ENCODE measurements at regions not wholly inside any gene's neighbourhood (a gene's known extent, or its start where the extent isn't known, plus 50 kb on each side); places are given as distances from the start of the nearest gene placed in this dataset.

DNA sequence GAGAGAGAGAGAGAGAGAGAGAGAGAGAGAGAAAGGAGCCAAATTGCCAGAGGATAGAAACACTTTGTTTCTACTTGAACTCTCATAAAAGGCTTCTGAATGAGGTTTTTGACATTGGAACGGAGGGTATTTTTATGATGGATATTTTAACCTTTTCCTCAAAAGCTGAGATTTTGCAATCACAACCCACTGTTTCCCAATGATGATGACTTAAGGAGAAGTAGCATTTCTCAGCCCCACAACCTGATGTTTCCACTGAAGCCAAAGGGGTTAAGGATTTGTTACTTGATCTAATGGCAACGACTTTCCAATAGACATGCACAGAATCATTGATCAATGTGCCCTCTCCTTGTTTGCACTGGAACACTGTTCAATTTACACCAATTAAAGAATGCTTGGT, 67.1 kb upstream of the POU3F3 start:
- no peak for DNase-seq (ENCODE audit: low spot score)
- H3K36me3 ChIP-seq (ENCODE audit: insufficient read depth), result no peaks in the 10 kb centered on the region
- H3K4me1 ChIP-seq (ENCODE audit: insufficient read depth), result peaks cover 11% of the 10 kb centered on the region
- Mint-ChIP-seq H3K4me3 (no peak overlapping the region), H3K27ac (no peak overlapping the region), H3K36me3 (ENCODE audit: low read depth) (no peaks in the 10 kb centered on the region), H3K9me3 (no peaks in the 10 kb centered on the region), H3K27me3 (ENCODE audit: insufficient read depth, low read depth, poor library complexity) (peaks cover 7% of the 10 kb centered on the region), H3K4me1 (peaks cover 18% of the 10 kb centered on the region)
- ATAC-seq, result no peak
- no peak overlapping the region for H3K27ac ChIP-seq (ENCODE audit: low read depth)
- no peak overlapping the region for H2AFZ ChIP-seq
- TF ChIP-seq, protein P1, sequence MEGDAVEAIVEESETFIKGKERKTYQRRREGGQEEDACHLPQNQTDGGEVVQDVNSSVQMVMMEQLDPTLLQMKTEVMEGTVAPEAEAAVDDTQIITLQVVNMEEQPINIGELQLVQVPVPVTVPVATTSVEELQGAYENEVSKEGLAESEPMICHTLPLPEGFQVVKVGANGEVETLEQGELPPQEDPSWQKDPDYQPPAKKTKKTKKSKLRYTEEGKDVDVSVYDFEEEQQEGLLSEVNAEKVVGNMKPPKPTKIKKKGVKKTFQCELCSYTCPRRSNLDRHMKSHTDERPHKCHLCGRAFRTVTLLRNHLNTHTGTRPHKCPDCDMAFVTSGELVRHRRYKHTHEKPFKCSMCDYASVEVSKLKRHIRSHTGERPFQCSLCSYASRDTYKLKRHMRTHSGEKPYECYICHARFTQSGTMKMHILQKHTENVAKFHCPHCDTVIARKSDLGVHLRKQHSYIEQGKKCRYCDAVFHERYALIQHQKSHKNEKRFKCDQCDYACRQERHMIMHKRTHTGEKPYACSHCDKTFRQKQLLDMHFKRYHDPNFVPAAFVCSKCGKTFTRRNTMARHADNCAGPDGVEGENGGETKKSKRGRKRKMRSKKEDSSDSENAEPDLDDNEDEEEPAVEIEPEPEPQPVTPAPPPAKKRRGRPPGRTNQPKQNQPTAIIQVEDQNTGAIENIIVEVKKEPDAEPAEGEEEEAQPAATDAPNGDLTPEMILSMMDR (conservative IDR thresholded peaks at IDR 0.05; ENCODE audit: low read depth in 2 of 2), result no peak
- no peak for TF ChIP-seq NANOG (IDR thresholded peaks at IDR 0.05; ENCODE audit: borderline replicate concordance)
- TF ChIP-seq STAT1 (IDR thresholded peaks at IDR 0.05; ENCODE audit: unreplicated experiment), result no peak
- no peaks in the 10 kb centered on the region for H4K20me1 ChIP-seq (replicated peaks; ENCODE audit: insufficient read depth)
- H3K79me2 ChIP-seq (replicated peaks; ENCODE audit: insufficient read depth), result no peaks in the 10 kb centered on the region
- no peaks in the 10 kb centered on the region for H3K27me3 ChIP-seq (ENCODE audit: insufficient read depth)
- no peaks in the 10 kb centered on the region for H3F3A ChIP-seq (replicated peaks; ENCODE audit: low read depth)
- H3K4me3 ChIP-seq, result no peak overlapping the region
- no peaks in the 10 kb centered on the region for H3K9me2 ChIP-seq (ENCODE audit: insufficient read depth)
- no peak overlapping the region for H3K4me2 ChIP-seq

DNA sequence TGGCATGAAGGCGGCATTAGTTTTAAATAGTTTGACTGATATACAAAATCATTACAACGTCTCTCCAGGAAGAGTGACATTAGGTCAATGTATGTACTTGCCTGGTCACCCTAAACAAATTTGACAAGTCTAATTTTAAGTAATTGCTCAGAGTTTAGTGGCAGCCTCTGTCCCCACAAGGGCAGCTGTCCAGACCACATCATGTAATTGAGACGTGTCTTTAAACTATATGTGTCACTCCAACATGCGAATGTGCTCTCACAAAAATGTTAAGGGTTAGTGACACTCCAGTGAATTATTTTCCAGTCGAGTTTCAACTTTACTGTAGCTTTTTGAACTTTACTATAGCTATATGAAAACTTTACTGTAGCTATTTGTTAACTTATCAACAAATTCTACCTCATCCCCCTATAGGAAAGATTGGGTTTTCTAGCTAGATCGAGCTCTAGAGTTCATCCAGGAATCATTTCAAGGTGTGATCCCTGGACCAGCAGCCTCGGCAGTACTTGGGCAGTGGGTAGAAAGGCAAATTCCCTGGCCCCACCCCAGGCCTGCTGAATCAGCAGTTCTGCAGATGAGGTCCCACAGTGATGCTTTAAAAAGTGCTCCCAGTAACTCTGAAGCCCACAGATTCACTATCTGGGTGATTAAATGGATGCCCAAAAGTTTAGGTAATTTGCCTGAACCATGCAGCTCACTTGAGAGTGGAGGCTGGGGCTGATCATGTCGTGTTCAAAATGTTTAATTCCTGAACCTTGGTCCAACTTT, 66.4 kb upstream of the POU3F3 start:
- Histone ChIP-seq H3K4me3 (no peak overlapping the region), H3K27me3 (ENCODE audit: insufficient read depth) (no peaks in the 10 kb centered on the region), H3K36me3 (ENCODE audit: insufficient read depth) (no peaks in the 10 kb centered on the region), H3F3A (replicated peaks; ENCODE audit: low read depth) (no peaks in the 10 kb centered on the region), H4K20me1 (replicated peaks; ENCODE audit: insufficient read depth) (no peaks in the 10 kb centered on the region), H3K9me2 (ENCODE audit: insufficient read depth) (no peaks in the 10 kb centered on the region), H3K79me2 (replicated peaks; ENCODE audit: insufficient read depth) (no peaks in the 10 kb centered on the region), H3K4me2 (no peak overlapping the region), H3K27ac (ENCODE audit: low read depth) (no peak overlapping the region), H3K4me1 (ENCODE audit: insufficient read depth) (peaks cover 11% of the 10 kb centered on the region), H2AFZ (no peak overlapping the region)
- Mint-ChIP-seq H3K27me3 (ENCODE audit: insufficient read depth, low read depth, poor library complexity) (peaks cover 7% of the 10 kb centered on the region), H3K9me3 (no peaks in the 10 kb centered on the region), H3K27ac (no peak overlapping the region), H3K4me1 (peaks cover 18% of the 10 kb centered on the region), H3K36me3 (ENCODE audit: low read depth) (no peaks in the 10 kb centered on the region), H3K4me3 (no peak overlapping the region)
- ATAC-seq (no peak), DNase-seq (ENCODE audit: low spot score) (no peak)
- TF ChIP-seq CREB1 (CRISPR knock-in tag; IDR thresholded peaks at IDR 0.05; ENCODE audit: low read depth) (no peak), EZH2phosphoT487 (IDR thresholded peaks at IDR 0.05; ENCODE audit: unreplicated experiment) (no peak), ZNF331 (CRISPR knock-in tag; IDR thresholded peaks at IDR 0.05; ENCODE audit: low read depth) (no peak), POLR2AphosphoS5 (IDR thresholded peaks at IDR 0.05; ENCODE audit: low read depth) (no peak), EZH2 (IDR thresholded peaks at IDR 0.05; ENCODE audit: low read depth, unreplicated experiment) (no peak), STAT1 (IDR thresholded peaks at IDR 0.05; ENCODE audit: unreplicated experiment) (no peak), JUNB (IDR thresholded peaks at IDR 0.05; ENCODE audit: unreplicated experiment) (no peak), NANOG (IDR thresholded peaks at IDR 0.05; ENCODE audit: borderline replicate concordance) (no peak), ZNF114 (CRISPR knock-in tag; IDR thresholded peaks at IDR 0.05) (no peak)
- TF ChIP-seq, protein P1 (conservative IDR thresholded peaks at IDR 0.05; ENCODE audit: low read depth in 2 of 2), result no peak
- TF ChIP-seq, protein P2, sequence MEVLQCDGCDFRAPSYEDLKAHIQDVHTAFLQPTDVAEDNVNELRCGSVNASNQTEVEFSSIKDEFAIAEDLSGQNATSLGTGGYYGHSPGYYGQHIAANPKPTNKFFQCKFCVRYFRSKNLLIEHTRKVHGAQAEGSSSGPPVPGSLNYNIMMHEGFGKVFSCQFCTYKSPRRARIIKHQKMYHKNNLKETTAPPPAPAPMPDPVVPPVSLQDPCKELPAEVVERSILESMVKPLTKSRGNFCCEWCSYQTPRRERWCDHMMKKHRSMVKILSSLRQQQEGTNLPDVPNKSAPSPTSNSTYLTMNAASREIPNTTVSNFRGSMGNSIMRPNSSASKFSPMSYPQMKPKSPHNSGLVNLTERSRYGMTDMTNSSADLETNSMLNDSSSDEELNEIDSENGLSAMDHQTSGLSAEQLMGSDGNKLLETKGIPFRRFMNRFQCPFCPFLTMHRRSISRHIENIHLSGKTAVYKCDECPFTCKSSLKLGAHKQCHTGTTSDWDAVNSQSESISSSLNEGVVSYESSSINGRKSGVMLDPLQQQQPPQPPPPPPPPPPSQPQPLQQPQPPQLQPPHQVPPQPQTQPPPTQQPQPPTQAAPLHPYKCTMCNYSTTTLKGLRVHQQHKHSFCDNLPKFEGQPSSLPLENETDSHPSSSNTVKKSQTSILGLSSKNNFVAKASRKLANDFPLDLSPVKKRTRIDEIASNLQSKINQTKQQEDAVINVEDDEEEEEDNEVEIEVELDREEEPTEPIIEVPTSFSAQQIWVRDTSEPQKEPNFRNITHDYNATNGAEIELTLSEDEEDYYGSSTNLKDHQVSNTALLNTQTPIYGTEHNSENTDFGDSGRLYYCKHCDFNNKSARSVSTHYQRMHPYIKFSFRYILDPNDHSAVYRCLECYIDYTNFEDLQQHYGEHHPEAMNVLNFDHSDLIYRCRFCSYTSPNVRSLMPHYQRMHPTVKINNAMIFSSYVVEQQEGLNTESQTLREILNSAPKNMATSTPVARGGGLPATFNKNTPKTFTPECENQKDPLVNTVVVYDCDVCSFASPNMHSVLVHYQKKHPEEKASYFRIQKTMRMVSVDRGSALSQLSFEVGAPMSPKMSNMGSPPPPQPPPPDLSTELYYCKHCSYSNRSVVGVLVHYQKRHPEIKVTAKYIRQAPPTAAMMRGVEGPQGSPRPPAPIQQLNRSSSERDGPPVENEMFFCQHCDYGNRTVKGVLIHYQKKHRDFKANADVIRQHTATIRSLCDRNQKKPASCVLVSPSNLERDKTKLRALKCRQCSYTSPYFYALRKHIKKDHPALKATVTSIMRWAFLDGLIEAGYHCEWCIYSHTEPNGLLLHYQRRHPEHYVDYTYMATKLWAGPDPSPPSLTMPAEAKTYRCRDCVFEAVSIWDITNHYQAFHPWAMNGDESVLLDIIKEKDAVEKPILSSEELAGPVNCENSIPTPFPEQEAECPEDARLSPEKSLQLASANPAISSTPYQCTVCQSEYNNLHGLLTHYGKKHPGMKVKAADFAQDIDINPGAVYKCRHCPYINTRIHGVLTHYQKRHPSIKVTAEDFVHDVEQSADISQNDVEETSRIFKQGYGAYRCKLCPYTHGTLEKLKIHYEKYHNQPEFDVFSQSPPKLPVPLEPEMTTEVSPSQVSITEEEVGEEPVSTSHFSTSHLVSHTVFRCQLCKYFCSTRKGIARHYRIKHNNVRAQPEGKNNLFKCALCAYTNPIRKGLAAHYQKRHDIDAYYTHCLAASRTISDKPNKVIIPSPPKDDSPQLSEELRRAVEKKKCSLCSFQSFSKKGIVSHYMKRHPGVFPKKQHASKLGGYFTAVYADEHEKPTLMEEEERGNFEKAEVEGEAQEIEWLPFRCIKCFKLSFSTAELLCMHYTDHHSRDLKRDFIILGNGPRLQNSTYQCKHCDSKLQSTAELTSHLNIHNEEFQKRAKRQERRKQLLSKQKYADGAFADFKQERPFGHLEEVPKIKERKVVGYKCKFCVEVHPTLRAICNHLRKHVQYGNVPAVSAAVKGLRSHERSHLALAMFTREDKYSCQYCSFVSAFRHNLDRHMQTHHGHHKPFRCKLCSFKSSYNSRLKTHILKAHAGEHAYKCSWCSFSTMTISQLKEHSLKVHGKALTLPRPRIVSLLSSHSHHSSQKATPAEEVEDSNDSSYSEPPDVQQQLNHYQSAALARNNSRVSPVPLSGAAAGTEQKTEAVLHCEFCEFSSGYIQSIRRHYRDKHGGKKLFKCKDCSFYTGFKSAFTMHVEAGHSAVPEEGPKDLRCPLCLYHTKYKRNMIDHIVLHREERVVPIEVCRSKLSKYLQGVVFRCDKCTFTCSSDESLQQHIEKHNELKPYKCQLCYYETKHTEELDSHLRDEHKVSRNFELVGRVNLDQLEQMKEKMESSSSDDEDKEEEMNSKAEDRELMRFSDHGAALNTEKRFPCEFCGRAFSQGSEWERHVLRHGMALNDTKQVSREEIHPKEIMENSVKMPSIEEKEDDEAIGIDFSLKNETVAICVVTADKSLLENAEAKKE (CRISPR knock-in tag; IDR thresholded peaks at IDR 0.05), result no peak
